ENCODE measurements at regions not wholly inside any gene's neighbourhood (a gene's known extent, or its start where the extent isn't known, plus 50 kb on each side); places are given as distances from the start of the nearest gene placed in this dataset.
A peak's percentile ranks its signal among the peaks of the same experiment; 100 is the strongest.

- Histone ChIP-seq H3K9ac (ENCODE audit: low read depth, low read length) (no peak overlapping the region), H2AFZ (replicated peaks; ENCODE audit: low read length, poor library complexity) (no peak overlapping the region), H3K4me1 (ENCODE audit: control insufficient read depth, insufficient read depth, low read length) (peaks cover 3% of the 10 kb centered on the region; the same call in 1 of the 2 replicates), H4K5ac (ENCODE audit: low read depth, low read length) (no peak overlapping the region; the same call in 1 of the 2 replicates), H3K36me3 (ENCODE audit: control insufficient read depth, insufficient read depth, low read length) (no peaks in the 10 kb centered on the region), H4K20me1 (ENCODE audit: insufficient read depth, low read length) (no peaks in the 10 kb centered on the region), H3K23ac (ENCODE audit: low read depth, low read length) (no peak overlapping the region), H3K4me3 (ENCODE audit: insufficient read depth, low read depth, low read length) (no peak overlapping the region), H2AK9ac (replicated peaks; ENCODE audit: low read depth, low read length, poor library complexity) (no peak overlapping the region), H3K9me3 (ENCODE audit: control insufficient read depth, insufficient read depth, low read length) (no peaks in the 10 kb centered on the region), H3K27ac (ENCODE audit: insufficient read depth, low read length) (no peak overlapping the region), H3K4ac (ENCODE audit: low read depth, low read length) (no peak overlapping the region; the same call in 1 of the 2 replicates), H4K8ac (ENCODE audit: low read depth in 2 of 2, low read length in 2 of 2) (peak overlapping the region in 1 of 2 experiments; percentile 6; a peak in 1 of 4 replicates), H2BK15ac (ENCODE audit: low read depth, low read length) (peak overlapping the region; percentile 28; the same call in 1 of the 3 replicates), H3K18ac (ENCODE audit: low read depth, low read length) (peak overlapping the region; percentile 77; the same call in 1 of the 2 replicates), H3K14ac (replicated peaks; ENCODE audit: low read depth, low read length) (0 out of 2 replicates have a peak overlapping the region, but pooled peaks have one; percentile 3), H2AK5ac (ENCODE audit: low read depth, low read length) (peak overlapping the region; percentile 21; the same call in 1 of the 2 replicates), H4K91ac (ENCODE audit: insufficient read depth, low read depth, low read length) (0 out of 2 replicates have a peak overlapping the region, but pooled peaks have one; percentile 53), H2BK20ac (ENCODE audit: low read depth, low read length) (peak overlapping the region; percentile 27; the same call in 1 of the 2 replicates), H3K79me1 (ENCODE audit: low read depth in 1 of 2, low read length in 2 of 2) (no peaks in the 10 kb centered on the region), H3K4me2 (ENCODE audit: low read depth, low read length) (no peak overlapping the region), H3K9me1 (ENCODE audit: insufficient read depth, low read length) (no peaks in the 10 kb centered on the region), H3K56ac (ENCODE audit: extremely low read depth, insufficient read depth, low read length) (no peak overlapping the region), H2BK5ac (ENCODE audit: low read depth, low read length, poor library complexity, severe bottlenecking) (no peak overlapping the region), H2BK120ac (ENCODE audit: low read depth, low read length) (peak overlapping the region; percentile 48; the same call in 1 of the 2 replicates), H3K27me3 (ENCODE audit: control insufficient read depth, insufficient read depth, low read length) (no peaks in the 10 kb centered on the region)
- TF ChIP-seq SMC3 (IDR thresholded peaks at IDR 0.05; ENCODE audit: low read depth, low read length) (peak; percentile 43), CTCF (conservative IDR thresholded peaks at IDR 0.05; ENCODE audit: low read depth, low read length) (peak; percentile 59), RAD21 (IDR thresholded peaks at IDR 0.05; ENCODE audit: low read length) (peak; percentile 74), FOS (IDR thresholded peaks at IDR 0.05; ENCODE audit: low read depth, low read length) (no peak), BHLHE40 (IDR thresholded peaks at IDR 0.05; ENCODE audit: low read depth, low read length) (no peak)
- in situ Hi-C loops (cut with MboI; ENCODE audit: low sequenced_read_pairs), result no loop called here
- POLR2A ChIA-PET (ENCODE audit: unreplicated experiment), result interaction anchor here (1.0 kb wide), 1 partner anchor 8 kb away, joined by 3 read pairs; no protein-coding TSS in a partner anchor
- dilution Hi-C loops (cut with HindIII; ENCODE audit: low sequenced_read_pairs, unreplicated experiment), result no loop called here
- CTCF ChIA-PET, result interaction anchor here (0.8 to 1.7 kb wide), 7 partner anchors 10 to 613 kb away, joined by 3 to 6 read pairs (median 3); no protein-coding TSS in a partner anchor
- intact Hi-C loops (cut with micrococcal nuclease), result loop anchor here (5.0 kb wide), 1 partner anchor 613 kb away; no protein-coding TSS in a partner anchor
- no TSS peak for BruUV-seq (replicated peaks)
- peak; percentile 42 for DNase-seq
- WGBS, 2 experiments (ENCODE audit: extremely low coverage in 2 of 2, insufficient read length in 1 of 2), result no CpG with 5 or more reads among the region's 1 CpG
- ATAC-seq (ENCODE audit: low read depth), result peak; percentile 48; the same call in 1 of the 2 replicates
Measured at GRCh38 chr15:47374222-47374621, 343.1 kb upstream of the SEMA6D start.

Measured in IMR-90 (cell line).